ENCODE measurements at regions not wholly inside any gene's neighbourhood (a gene's known extent, or its start where the extent isn't known, plus 50 kb on each side); places are given as distances from the start of the nearest gene placed in this dataset.
"Not testable (repeated sequence)": the region's sequence is repeated elsewhere in the genome, so short reads cannot be mapped to it uniquely, and the experiment has no call there.

- no peaks in the 10 kb centered on the region for H3K36me3 ChIP-seq (ENCODE audit: control insufficient read depth, insufficient read depth, low read length)
- H3K27me3 ChIP-seq (ENCODE audit: control insufficient read depth, insufficient read depth, low read length), result no peaks in the 10 kb centered on the region
- TF ChIP-seq CTCF (IDR thresholded peaks at IDR 0.05; ENCODE audit: insufficient read depth, low read depth, low read length), result no peak
- CTCF ChIA-PET, result no interaction called here
- POLR2A ChIA-PET, result no interaction called here
- no peak overlapping the region for H3K4me3 ChIP-seq (ENCODE audit: low read depth, low read length)
- peak; percentile 22 for DNase-seq (ENCODE audit: low read depth)
Observed at GRCh38 chr5:2093859-2094615, 211.3 kb upstream of the IRX4 start.

- TF ChIP-seq CTCF (IDR thresholded peaks at IDR 0.05; ENCODE audit: insufficient read depth, low read depth, low read length), result no peak
- H3K4me3 ChIP-seq (ENCODE audit: low read depth, low read length), result no peak overlapping the region
- ChIA-PET POLR2A (no interaction called here), CTCF (no interaction called here)
- no peaks in the 10 kb centered on the region for H3K36me3 ChIP-seq (ENCODE audit: control insufficient read depth, insufficient read depth, low read length)
- DNase-seq (ENCODE audit: low read depth), result no peak
- no peaks in the 10 kb centered on the region for H3K27me3 ChIP-seq (ENCODE audit: control insufficient read depth, insufficient read depth, low read length)
Observed at GRCh38 chr5:2091921-2092320, 209.2 kb upstream of the IRX4 start.

GRCh38 chr5:2087980-2088379, 205.3 kb upstream of the IRX4 start:
- H3K27me3 ChIP-seq (ENCODE audit: control insufficient read depth, insufficient read depth, low read length), result no peaks in the 10 kb centered on the region
- CTCF ChIA-PET, result no interaction called here
- no peak for DNase-seq (ENCODE audit: low read depth)
- no peak overlapping the region for H3K4me3 ChIP-seq (ENCODE audit: low read depth, low read length)
- H3K36me3 ChIP-seq (ENCODE audit: control insufficient read depth, insufficient read depth, low read length), result no peaks in the 10 kb centered on the region
- TF ChIP-seq CTCF (IDR thresholded peaks at IDR 0.05; ENCODE audit: insufficient read depth, low read depth, low read length), result no peak
- POLR2A ChIA-PET, result no interaction called here

- no peaks in the 10 kb centered on the region for H3K36me3 ChIP-seq (ENCODE audit: control insufficient read depth, insufficient read depth, low read length)
- no peak overlapping the region for H3K4me3 ChIP-seq (ENCODE audit: low read depth, low read length)
- TF ChIP-seq CTCF (IDR thresholded peaks at IDR 0.05; ENCODE audit: insufficient read depth, low read depth, low read length), result no peak
- POLR2A ChIA-PET, result no interaction called here
- no peaks in the 10 kb centered on the region for H3K27me3 ChIP-seq (ENCODE audit: control insufficient read depth, insufficient read depth, low read length)
- CTCF ChIA-PET, result no interaction called here
- no peak for DNase-seq (ENCODE audit: low read depth)
Observed at GRCh38 chr5:2075365-2075764, 192.6 kb upstream of the IRX4 start.

- Histone ChIP-seq H3K36me3 (ENCODE audit: control insufficient read depth, insufficient read depth, low read length) (no peaks in the 10 kb centered on the region), H3K27me3 (ENCODE audit: control insufficient read depth, insufficient read depth, low read length) (no peaks in the 10 kb centered on the region), H3K4me3 (ENCODE audit: low read depth, low read length) (no peak overlapping the region)
- TF ChIP-seq CTCF (IDR thresholded peaks at IDR 0.05; ENCODE audit: insufficient read depth, low read depth, low read length), result no peak
- ChIA-PET POLR2A (no interaction called here), CTCF (no interaction called here)
- no peak for DNase-seq (ENCODE audit: low read depth)
Observed at GRCh38 chr5:2071562-2071961, 188.8 kb upstream of the IRX4 start.

- POLR2A ChIA-PET; CTCF ChIA-PET; H3K4me3 ChIP-seq (ENCODE audit: low read depth, low read length); DNase-seq (ENCODE audit: low read depth); H3K36me3 ChIP-seq (ENCODE audit: control insufficient read depth, insufficient read depth, low read length); H3K27me3 ChIP-seq (ENCODE audit: control insufficient read depth, insufficient read depth, low read length): not testable (repeated sequence)
Observed at GRCh38 chr5:2070787-2071186, 188.1 kb upstream of the IRX4 start.

All from BJ (cell line).